ENCODE measurements at regions not wholly inside any gene's neighbourhood (a gene's known extent, or its start where the extent isn't known, plus 50 kb on each side); places are given as distances from the start of the nearest gene placed in this dataset.
"Not testable (repeated sequence)": the region's sequence is repeated elsewhere in the genome, so short reads cannot be mapped to it uniquely, and the experiment has no call there.

DNA sequence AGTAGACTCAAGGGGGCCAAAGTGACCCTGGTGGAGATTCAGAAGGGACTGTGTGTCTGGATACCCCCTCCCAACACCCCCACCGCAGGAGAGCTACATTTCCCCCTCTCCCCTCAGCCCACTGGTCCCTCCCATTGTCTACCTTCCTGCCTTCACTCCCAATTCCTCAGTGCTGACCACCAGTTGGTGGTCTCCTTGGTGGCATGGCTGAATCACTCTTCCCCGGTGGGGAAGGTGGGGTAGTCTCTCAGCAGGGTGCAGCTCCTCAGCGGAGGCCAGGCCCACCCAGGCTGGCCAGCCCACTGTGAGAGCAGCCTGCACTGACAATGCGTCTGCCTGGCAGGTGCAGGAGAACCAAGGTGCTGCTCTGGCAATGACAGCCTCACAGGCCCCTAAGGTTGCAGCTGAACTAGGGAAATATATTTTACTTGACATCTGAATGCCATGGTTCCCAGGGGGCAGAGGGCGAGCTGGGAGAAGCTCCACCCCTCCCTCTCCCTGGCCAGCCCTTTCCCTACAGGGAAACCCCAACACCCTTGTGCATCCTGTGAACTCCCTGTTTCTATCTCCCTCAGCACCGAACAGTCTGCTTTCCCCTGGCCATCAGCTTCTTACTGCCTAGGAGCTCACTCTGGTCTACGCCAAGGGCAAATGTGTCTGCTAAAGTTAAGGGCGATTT lies 62.6 kb upstream of the PAX8 start:
- Histone ChIP-seq H3K27ac (ENCODE audit: insufficient read depth, low read depth, low read length, poor library complexity, severe bottlenecking) (no peak overlapping the region), H3K9me3 (ENCODE audit: control insufficient read depth, low read length) (no peaks in the 10 kb centered on the region), H3K36me3 (ENCODE audit: control insufficient read depth, insufficient read depth, low read length) (no peaks in the 10 kb centered on the region), H3K4me1 (ENCODE audit: control insufficient read depth, insufficient read depth, low read length) (peaks cover 6% of the 10 kb centered on the region), H3K27me3 (ENCODE audit: control insufficient read depth, insufficient read depth, low read length, poor library complexity, severe bottlenecking) (peaks cover 7% of the 10 kb centered on the region), H3K4me3 (ENCODE audit: insufficient read depth, low read depth, low read length) (no peak overlapping the region)
- 62 to 64% methylated on average over 8 of the region's 8 CpGs for WGBS, 2 experiments

DNA sequence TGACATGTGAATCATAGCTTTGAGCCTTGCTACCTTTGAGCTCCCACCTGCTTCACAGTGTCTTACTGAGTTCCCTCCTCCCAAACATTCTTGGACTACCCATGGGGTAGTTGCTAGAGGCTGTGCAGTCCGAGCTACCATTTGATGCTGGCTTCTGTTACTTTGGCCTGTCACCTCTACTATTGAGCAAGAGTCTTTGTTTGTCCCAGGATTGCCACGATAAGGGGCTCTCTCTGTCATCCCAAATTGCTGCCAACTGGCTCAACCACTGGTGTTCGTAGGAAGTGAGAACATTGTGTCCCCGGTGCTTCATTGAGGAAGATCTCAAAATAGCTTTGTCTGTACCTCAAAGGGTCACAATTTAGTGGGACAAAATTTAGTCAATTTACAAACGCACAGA lies 59.1 kb upstream of the PAX8 start:
- no peak overlapping the region for H3K4me3 ChIP-seq (ENCODE audit: insufficient read depth, low read depth, low read length)
- no peak overlapping the region for H3K27ac ChIP-seq (ENCODE audit: insufficient read depth, low read depth, low read length, poor library complexity, severe bottlenecking)
- no peaks in the 10 kb centered on the region for H3K36me3 ChIP-seq (ENCODE audit: control insufficient read depth, insufficient read depth, low read length)
- peaks cover 6% of the 10 kb centered on the region for H3K4me1 ChIP-seq (ENCODE audit: control insufficient read depth, insufficient read depth, low read length)
- 91 to 92% methylated on average over 5 of the region's 5 CpGs for WGBS, 2 experiments
- H3K9me3 ChIP-seq (ENCODE audit: control insufficient read depth, low read length), result no peaks in the 10 kb centered on the region
- H3K27me3 ChIP-seq (ENCODE audit: control insufficient read depth, insufficient read depth, low read length, poor library complexity, severe bottlenecking), result peaks cover 7% of the 10 kb centered on the region

DNA sequence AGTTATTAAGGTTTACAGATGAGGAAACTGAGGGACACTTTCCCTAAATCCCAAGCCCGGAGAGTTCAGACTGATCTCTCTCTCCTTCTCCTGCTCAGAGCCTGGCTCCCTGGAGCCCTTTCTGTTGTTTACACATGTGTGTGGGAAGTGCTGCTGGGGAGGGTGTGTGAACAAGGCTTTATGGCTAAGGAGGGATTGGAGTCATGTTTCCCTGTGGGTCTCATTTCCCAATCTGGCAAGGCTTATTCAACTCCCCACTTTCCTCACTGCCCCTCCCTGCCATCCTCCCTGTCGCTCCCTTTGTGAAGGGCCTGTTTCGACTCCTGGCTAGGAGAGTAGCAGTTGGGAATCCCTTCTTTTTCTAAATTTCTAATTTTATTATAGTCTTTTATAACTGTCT lies 57.3 kb upstream of the PAX8 start:
- not testable (repeated sequence) for H3K4me3 ChIP-seq (ENCODE audit: insufficient read depth, low read depth, low read length); H3K27ac ChIP-seq (ENCODE audit: insufficient read depth, low read depth, low read length, poor library complexity, severe bottlenecking); H3K27me3 ChIP-seq (ENCODE audit: control insufficient read depth, insufficient read depth, low read length, poor library complexity, severe bottlenecking); H3K9me3 ChIP-seq (ENCODE audit: control insufficient read depth, low read length); H3K36me3 ChIP-seq (ENCODE audit: control insufficient read depth, insufficient read depth, low read length); H3K4me1 ChIP-seq (ENCODE audit: control insufficient read depth, insufficient read depth, low read length)
- 63 to 67% methylated on average over 3 of the region's 3 CpGs for WGBS, 2 experiments

DNA sequence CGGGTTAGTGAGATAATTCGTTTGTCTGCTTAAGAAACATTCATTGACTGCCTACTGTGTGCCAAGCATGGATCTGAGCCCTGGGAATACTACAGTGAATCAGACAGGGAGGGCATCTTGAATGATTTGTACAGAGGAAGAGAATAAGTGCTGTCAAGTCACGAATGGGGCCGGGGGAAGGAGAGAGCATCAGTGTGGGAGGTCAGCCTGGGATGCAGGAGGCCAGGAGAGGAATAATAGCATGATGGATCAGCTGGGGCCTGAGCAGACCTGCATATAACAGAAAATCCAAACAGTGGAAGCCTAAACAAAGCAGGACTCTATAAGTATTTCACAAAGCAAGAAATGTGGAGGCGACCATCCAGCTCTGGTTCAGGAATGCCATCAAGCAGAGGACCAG lies 55.4 kb upstream of the PAX8 start:
- Histone ChIP-seq H3K27ac (ENCODE audit: insufficient read depth, low read depth, low read length, poor library complexity, severe bottlenecking) (no peak overlapping the region), H3K9me3 (ENCODE audit: control insufficient read depth, low read length) (no peaks in the 10 kb centered on the region), H3K4me1 (ENCODE audit: control insufficient read depth, insufficient read depth, low read length) (no peaks in the 10 kb centered on the region), H3K27me3 (ENCODE audit: control insufficient read depth, insufficient read depth, low read length, poor library complexity, severe bottlenecking) (peaks cover 5% of the 10 kb centered on the region), H3K36me3 (ENCODE audit: control insufficient read depth, insufficient read depth, low read length) (no peaks in the 10 kb centered on the region), H3K4me3 (ENCODE audit: insufficient read depth, low read depth, low read length) (no peak overlapping the region)
- WGBS, 2 experiments, result 79 to 89% methylated on average over 5 of the region's 5 CpGs

DNA sequence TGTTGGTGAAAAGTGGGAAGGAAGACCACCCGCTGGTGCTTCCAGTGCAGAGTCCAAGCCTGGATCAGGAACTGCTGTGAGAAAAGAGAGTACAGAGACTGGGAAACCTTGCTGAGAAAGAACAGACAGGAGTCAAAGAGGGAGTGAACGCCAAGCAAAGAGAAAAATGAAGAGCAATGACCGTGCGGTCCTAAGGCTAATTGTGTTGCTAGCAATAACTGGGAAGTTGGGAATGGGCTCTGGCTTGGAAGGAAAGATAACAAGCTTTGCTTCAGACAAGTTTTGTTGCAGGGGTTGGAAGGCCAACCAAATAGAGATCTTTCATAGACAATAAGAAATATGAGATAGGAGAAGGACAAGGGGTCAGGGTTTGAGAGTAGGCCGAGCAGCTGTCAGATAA lies 55.0 kb upstream of the PAX8 start:
- 67 to 71% methylated on average over 5 of the region's 5 CpGs for WGBS, 2 experiments
- H3K27ac ChIP-seq (ENCODE audit: insufficient read depth, low read depth, low read length, poor library complexity, severe bottlenecking); H3K4me1 ChIP-seq (ENCODE audit: control insufficient read depth, insufficient read depth, low read length); H3K36me3 ChIP-seq (ENCODE audit: control insufficient read depth, insufficient read depth, low read length); H3K27me3 ChIP-seq (ENCODE audit: control insufficient read depth, insufficient read depth, low read length, poor library complexity, severe bottlenecking); H3K4me3 ChIP-seq (ENCODE audit: insufficient read depth, low read depth, low read length); H3K9me3 ChIP-seq (ENCODE audit: control insufficient read depth, low read length): not testable (repeated sequence)

DNA sequence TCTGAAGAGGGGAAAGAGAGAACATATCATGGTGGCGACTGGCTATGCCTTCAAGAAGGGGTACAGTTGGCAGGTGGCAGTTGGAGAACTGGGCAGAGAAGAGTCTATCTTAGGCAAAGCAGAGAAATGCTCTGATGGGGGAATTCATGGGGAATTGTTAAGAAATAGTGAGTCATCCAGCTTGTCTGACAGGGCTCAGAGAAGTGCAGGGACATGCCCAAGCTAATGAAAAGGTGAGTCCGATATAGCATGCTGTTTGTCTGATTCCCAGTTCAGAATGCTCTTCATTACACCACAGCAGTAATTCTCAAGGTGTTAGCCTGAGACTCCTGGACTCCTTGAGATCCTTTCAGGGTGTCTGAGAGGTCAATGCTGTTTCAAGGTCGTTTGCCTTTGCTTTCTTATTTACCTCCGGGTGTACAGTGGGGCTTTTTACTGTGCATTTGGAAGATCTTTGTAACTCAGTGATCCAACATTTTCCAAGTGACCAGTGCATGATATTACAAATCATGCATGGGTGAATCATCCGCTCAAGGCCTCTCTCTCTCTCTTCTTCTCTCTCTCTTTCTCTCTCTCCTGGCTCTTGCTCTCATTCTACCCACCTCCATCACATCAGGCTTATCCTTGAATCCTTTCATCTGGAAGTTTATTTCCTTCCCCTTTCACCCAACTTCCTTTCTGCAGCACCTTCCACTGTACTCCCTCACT lies 51.5 kb upstream of the PAX8 start:
- H3K4me1 ChIP-seq (ENCODE audit: control insufficient read depth, insufficient read depth, low read length); H3K27ac ChIP-seq (ENCODE audit: insufficient read depth, low read depth, low read length, poor library complexity, severe bottlenecking); H3K27me3 ChIP-seq (ENCODE audit: control insufficient read depth, insufficient read depth, low read length, poor library complexity, severe bottlenecking); H3K36me3 ChIP-seq (ENCODE audit: control insufficient read depth, insufficient read depth, low read length); H3K9me3 ChIP-seq (ENCODE audit: control insufficient read depth, low read length); H3K4me3 ChIP-seq (ENCODE audit: insufficient read depth, low read depth, low read length): not testable (repeated sequence)
- 93 to 98% methylated on average over 3 to 4 of the region's 5 CpGs for WGBS, 2 experiments

DNA sequence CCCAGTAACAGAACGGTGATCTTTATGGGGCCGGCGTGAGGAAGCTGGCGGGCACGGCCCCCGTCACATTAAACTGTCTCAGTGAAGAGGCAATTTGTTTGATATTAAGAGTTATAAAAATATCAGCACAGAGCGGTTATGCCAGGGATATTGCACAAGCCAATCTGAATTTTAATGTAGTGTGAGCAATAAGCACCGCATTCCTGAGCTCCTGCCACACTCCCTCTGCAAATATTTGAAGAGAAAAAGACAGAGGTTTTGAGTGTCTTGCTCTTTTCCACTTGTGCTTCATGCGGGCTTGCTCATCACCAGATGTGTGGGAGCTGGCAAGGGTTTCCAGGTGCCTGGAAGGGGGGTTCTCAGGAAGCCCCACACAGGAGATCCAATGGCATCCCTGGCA lies 50.3 kb upstream of the PAX8 start:
- H3K27ac ChIP-seq (ENCODE audit: insufficient read depth, low read depth, low read length, poor library complexity, severe bottlenecking); H3K27me3 ChIP-seq (ENCODE audit: control insufficient read depth, insufficient read depth, low read length, poor library complexity, severe bottlenecking); H3K36me3 ChIP-seq (ENCODE audit: control insufficient read depth, insufficient read depth, low read length); H3K4me3 ChIP-seq (ENCODE audit: insufficient read depth, low read depth, low read length); H3K4me1 ChIP-seq (ENCODE audit: control insufficient read depth, insufficient read depth, low read length); H3K9me3 ChIP-seq (ENCODE audit: control insufficient read depth, low read length): not testable (repeated sequence)
- 96 to 97% methylated on average over 9 of the region's 9 CpGs for WGBS, 2 experiments

DNA sequence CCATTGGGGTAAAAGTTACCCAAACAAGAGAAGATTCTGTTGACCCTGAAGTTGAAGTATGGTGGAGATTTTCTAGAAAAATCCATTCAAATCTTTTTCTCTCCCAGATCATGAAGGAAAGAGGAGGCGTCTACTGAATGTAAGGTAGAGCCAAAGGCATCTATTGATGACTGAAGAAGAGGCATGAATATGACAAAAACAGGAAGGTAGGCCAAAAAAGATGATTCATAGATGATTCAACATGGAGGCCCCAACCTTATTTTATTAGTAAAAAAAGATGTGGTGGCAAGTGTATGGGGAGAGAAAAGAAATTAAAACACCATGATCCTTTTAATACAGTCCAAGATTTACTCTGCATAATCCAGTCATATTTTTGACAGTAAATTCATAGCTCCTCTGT lies 49.9 kb upstream of the PAX8 start:
- not testable (repeated sequence) for H3K36me3 ChIP-seq (ENCODE audit: control insufficient read depth, insufficient read depth, low read length); H3K9me3 ChIP-seq (ENCODE audit: control insufficient read depth, low read length); H3K27ac ChIP-seq (ENCODE audit: insufficient read depth, low read depth, low read length, poor library complexity, severe bottlenecking); H3K4me3 ChIP-seq (ENCODE audit: insufficient read depth, low read depth, low read length); H3K4me1 ChIP-seq (ENCODE audit: control insufficient read depth, insufficient read depth, low read length); H3K27me3 ChIP-seq (ENCODE audit: control insufficient read depth, insufficient read depth, low read length, poor library complexity, severe bottlenecking)
- WGBS, 2 experiments, result 86 to 88% methylated on average over 1 of the region's 1 CpG
